ENCODE measurements at regions not wholly inside any gene's neighbourhood (a gene's known extent, or its start where the extent isn't known, plus 50 kb on each side); places are given as distances from the start of the nearest gene placed in this dataset.
"Not testable (repeated sequence)": the region's sequence is repeated elsewhere in the genome, so short reads cannot be mapped to it uniquely, and the experiment has no call there.

DNA sequence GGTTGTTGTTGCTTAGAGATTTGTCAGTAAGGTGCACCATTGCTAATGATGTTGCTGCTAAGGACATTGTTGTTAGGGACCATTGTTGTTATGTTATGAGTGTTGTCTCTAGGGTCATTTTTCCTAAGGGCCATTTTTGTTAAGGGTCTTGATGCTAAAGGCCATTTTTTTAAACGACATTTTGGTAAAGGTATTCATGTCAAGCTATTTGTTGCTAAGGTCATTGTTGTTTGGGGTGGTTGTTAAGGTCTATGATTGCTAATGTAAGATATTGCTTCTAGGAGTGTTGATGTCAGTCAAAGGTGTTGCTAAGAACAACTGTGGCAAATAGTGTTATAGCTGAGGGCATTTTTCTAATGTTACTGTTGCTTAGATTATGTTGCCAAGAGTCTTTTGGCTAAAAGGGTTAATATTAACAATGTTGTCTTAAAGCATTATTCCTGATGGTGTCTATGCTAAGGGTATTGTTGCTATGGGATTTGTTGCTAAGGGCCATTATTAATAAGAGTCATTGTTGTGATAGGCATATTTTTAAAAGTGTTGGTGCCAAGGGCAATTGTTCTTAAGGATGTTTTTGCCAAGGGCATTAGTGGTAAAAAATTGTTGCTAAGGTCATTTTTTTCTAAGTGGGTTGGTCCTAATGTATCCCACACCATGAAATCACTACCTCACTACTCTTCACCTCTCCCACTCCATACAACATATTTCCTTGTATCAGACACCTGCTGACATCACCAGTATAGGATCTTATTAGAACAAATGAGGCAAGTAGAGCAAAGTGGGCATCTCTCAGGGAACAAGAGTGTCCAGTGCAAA, 56.2 kb downstream of the SPATA31A6 start:
- not testable (repeated sequence) for DNase-seq

DNA sequence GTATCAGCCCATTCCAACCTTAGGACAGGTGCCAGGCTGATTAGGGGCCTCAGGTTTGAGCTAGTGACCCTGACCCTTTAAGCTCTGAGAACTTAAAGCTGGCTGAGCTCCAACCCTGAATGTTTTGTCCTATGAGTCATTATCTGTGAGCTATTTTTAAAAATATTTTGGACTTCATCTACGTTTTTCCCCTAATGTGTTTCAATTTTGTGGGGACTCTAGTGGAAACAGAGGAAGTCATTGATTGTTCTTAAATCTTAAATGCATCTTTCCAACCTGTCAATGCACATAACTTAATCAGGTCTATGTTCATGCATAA, 56.8 kb downstream of the SPATA31A6 start:
- DNase-seq: not testable (repeated sequence)

DNA sequence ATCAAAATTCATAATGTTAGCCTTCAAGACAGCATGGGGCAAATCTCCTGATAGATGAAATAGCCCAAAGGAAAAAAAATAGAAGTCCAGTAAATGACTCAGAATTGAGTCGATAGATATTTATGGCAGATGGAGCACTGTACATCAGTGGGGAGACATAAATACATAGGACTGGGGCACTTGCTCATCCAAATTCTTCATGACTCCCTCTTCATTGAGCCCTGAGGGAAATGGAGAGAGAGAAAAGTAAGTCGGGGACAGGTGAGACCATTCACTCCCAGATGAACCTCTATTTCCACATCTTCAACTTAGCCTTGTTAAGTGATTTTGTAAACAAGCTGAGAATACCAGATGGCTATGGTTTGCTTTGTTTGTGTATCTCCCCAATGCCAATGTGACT, 59.8 kb downstream of the SPATA31A6 start:
- DNase-seq: not testable (repeated sequence)

DNA sequence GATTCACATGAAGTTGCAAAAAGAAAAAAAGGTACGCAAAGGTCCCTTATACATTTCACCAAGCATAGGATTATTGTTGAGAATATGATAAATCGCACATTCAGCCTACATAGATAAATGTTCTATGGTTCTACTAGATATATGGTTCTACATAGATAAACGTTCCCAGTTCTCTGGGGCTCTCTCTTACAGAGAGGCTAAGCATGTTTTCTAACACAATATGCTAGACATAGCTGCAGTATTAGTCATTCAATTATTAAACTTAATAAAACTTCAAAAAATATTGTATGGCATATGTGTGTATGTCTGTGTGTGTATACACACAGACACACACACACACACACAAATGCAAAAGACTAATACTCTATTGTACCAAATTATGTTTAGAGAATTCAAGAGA, 60.4 kb downstream of the SPATA31A6 start:
- not testable (repeated sequence) for DNase-seq

DNA sequence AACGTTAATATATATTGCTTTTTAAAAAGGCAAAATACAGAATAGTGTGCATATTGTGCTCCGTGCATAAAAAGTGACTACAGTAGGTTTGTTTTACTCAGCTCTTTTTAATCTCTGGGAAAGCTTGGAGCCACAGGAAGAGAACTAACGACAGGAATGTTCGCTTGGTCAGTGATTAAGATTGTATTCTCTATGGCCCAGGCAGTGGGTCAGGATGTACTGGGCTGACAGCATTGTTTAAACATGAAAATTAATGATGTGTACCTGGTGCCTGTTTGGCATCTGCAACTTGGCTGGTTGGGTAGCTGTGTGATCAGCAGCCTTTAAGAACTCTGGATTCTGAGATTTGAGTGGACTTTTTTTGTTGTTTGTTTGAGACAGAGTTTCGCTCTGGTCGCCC, 85.3 kb downstream of the SPATA31A6 start:
- DNase-seq: not testable (repeated sequence)

DNA sequence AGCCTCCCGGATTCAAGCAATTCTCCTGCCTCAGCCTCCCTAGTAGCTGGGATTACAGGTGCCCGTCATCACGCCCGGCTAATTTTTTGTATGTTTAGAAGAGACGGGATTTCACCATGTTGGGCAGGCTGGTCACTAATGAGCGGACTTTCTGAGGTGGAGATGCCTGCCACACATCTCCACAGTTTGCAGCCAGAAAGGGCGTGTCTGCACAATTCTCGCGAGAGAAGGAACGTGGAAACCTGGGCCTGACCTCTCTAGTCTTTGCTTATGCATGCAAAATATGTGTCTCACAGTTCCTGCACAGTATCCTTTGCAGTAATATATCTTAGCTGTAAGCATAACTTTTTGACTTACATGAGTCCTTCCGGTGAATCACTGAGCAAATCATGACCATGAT, 85.7 kb downstream of the SPATA31A6 start:
- not testable (repeated sequence) for DNase-seq

DNA sequence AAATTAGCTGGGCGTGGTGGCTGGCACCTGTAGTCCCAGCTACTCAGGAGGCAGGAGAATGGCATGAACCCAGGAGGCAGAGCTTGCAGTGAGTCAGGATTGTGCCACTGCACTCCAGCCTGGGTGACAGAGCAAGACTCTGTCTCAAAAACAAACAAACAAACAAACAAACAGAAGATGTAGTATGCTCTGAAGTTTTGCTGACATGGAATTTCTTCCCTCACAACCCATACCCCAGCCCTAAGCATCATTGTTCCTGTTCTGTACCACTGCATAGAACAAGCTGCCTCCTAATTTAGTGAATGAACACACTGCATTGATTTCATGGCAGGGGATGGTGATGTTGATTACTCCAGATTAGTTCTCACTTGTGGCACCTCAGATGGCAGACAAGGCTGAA, 89.7 kb downstream of the SPATA31A6 start:
- DNase-seq: not testable (repeated sequence)

DNA sequence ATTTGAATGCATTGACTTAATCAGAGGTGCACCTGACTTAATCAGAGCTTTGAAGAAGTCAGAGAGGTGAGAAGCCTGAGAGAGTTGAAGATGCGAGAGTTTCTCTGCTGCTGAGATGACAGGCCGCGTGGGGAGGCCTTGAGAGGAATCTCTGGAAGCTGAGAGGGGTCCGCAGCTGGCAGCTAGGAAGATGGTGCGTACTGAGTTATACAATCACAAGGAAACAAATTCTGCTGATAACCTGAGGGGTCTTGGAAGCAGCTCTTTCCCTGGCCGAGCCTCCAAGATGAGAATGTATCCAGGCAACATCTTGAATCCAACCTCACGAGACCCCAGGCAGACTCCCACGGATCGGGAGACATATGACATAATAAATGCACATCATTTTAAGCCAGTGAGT, 91.7 kb downstream of the SPATA31A6 start:
- no peak for DNase-seq

DNA sequence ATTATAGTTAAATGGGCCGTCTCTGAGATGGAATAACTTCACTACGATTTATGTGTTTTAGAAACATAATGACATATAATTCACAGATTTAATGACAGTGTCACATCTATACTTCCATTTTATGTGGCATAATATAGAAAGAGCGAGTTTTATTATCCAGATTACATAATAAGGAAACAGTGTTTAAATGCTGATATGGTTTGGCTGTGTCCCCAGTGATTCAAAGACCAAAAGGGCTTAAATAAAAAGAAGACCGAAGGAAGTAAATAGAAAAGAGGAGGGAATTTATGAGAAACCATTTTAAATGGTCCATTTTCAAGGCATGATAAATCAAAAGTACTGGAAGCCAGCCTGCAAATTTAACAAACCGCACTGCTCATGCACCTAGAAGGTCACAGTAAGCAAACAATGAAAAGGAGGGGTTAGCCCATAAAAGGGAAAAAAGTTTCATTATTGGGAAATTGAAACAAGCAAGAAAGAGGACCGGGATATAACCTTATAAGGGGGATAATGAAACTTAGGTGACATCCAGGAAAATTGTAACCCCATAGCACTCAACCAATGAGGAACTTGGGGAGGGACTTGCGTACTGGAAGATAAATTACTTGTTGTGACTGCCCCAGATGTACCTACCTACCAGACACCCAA, 99.2 kb downstream of the SPATA31A6 start:
- not testable (repeated sequence) for DNase-seq

DNA sequence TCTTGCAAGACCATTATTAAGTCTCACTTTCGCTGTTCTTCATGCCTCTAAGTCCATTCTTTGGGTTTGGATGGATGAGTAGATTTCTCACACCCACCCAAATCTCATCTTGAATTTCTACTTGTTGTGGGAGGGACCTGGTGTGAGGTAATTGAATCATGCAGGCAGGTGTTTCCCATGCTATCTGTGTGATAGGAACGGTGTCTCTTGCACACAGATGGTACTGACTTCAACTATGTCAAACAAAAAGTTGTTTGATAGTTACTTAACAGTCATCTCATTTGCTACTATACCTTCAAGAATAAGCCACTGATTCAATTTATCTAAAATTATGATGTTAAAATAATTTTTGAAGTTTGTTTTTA, 99.7 kb downstream of the SPATA31A6 start:
- not testable (repeated sequence) for DNase-seq

DNA sequence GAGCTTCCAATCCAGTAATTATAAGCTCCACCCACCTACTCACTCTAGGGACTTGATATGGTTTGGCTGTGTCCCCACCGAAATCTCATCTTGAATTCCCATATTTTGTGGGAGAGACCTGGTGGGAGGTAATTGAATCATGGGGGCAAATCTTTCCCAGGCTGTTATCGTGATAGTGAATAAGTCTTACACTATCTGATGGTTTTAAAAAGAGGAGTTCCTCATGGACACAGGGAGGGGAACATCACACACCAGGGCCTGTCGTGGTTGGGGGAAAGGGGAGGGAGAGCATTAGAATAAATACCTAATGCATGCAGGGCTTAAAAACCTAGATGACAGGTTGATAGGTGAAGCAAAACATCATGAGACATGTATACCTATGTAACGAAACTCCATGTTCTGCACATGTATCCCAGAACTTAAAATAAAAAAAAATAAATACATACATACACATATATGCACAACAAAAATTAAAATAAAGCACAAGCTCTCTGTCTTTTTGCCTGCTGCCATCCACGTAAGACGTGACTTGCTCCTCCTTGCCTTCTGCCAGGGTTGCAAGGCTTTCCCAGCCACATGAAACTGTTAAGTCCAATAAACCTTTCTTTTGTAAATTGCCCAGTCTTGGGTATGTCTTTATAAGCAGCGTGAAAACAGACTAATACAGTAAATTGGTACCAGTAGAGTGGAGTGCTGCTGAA, 102.8 kb downstream of the SPATA31A6 start:
- DNase-seq: not testable (repeated sequence)

DNA sequence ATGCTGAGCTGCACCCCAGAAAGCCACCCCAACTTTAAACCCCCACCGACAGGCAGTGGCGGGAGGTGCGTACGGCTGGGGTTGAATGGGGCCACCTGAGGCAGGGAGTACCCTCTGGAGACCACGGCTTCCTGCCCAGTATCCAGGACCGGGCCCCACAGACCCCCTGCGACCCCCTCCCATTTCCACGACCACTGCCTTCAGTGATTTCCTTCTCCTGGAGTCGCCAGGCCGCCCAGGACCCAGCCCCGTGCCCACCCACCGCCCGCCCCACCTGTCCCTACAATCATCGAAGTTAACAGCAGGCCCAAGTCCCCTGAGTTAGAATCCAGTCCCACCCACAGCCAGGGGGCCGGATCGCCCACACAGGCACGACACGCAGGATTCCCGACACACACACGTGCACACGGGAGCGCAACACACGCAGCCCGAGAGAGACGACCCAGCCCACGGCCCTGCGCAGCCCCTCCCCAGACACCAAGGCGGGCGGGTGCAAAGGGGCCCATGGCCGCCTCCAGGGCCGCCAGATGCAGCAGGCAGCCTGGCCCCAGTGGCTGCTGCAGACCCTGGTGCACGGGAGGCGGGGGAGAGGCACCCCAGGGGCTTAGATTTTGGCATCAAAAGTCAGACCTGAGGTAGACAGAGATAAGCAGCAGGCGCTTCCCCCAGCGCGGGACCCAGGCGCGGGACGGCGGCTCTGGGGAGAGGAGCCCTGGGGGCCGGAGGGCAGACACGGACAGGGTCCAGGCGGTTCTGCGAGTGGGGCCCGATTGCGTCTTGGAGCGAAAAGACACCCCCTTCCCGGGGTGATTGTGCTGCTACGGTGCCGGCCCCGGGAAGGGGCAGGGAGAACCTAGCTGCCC, 104.8 kb downstream of the SPATA31A6 start:
- DNase-seq: not testable (repeated sequence)

DNA sequence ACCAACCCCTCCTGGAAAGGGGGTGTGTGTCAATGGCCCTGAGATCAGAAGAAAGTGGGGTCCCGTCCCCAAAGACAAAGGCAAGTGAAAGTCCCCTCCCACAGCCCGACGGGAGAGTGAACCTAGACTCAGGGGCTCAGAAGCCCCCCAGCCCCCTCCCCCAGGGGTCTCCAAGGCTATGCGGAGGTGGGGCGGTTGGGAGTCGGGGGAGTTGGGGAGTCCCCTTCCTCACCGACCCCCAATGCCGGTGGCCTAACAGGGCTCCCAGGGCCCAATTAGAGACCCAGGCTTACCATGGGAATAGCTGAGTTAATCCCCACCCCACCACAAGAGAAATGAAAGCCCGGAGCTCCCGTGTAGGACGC, 105.4 kb downstream of the SPATA31A6 start:
- not testable (repeated sequence) for DNase-seq

DNA sequence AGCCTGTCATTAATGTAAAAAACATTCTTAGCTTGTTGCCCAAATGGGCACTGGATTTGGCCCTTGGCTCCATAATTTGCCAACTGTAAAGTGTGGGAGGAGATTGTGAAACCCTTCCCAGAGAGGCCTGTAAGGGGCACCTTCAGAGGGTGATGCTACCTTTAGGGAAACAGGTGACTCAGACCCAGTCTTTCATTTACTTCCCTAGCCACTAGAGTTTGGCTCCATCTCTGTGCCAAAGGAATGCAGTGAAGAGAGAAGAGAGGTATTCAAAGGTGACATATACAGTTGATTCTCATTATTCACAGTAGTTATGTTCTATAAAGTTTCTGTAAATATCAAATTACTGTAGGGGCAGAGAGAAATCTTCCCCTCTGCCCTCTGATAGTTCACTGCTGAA, 116.7 kb downstream of the SPATA31A6 start:
- DNase-seq: not testable (repeated sequence)

DNA sequence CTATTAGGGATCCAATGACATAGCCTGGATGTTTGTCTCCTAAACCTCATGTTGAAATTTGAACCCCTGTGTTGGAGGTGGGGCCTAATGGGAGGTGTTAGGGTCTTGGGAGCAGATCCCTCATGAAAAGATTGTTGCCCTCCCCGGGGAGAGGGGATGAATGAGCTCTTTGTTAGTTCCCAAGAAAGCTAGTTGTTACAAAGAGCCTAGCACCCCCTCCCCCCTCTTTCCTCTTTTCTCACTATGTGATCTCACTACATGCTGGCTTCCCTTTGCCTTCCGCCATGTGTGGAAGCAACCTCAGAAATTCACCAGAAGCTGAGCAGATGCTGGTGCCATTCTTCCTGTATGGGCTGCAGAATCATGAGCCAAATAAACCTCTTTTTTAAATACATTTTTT, 123.2 kb downstream of the SPATA31A6 start:
- DNase-seq: not testable (repeated sequence)

DNA sequence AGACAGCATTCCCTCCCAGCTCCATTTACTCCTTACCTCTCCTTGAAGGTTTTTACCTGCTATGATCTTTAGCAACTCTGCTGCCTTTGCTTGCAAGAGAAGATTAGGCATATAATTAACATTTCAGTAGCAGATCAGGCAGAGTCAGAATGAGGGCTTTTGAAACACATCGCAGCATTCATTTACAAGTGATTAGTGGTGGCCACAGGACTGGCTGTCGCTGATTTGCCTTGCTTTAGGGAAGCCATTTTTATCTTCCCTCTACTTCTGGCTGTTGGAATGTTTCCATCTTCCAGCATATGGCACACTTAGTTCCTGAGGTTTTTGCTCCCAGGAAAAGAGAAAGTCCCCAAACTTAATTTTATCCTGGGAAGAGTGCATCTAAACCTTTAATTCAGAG, 124.0 kb downstream of the SPATA31A6 start:
- not testable (repeated sequence) for DNase-seq

DNA sequence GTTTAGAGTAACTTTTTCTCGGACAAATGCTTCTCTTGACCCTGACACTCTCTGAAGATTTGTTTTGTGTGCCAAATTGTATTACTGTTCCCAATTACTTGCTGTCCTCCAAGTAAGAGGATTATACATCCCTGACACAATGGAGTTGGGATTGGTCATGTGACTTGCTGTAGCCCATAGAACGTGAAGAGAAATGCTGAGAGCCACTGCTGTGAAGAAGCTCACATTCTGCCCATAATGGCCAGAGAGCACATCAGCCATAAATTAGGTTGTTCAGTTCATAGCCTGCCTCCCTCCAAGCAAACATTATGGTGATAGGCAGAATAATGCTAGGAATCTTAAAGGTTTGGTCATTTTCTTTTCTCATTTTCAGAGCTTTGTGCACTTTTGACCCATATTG, 127.5 kb downstream of the SPATA31A6 start:
- DNase-seq: not testable (repeated sequence)

DNA sequence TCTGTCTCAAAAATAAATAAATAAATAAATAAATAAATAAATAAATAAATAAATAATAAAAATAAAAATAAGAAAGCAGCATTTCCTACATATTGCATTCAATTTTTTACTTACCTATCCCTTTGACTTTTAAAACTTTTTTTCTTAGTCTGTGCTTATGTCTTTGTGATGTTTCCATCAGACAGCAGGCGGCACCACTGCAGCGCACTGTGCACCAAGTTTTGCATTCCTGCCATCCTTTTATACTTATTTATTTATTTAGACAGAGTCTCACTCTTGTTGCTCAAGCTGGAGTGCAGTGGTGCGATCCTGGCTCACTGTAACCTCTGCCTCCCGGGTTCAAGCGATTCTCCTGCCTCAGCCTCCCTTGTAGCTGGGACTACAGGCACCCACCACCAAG, 132.6 kb downstream of the SPATA31A6 start:
- DNase-seq: not testable (repeated sequence)

DNA sequence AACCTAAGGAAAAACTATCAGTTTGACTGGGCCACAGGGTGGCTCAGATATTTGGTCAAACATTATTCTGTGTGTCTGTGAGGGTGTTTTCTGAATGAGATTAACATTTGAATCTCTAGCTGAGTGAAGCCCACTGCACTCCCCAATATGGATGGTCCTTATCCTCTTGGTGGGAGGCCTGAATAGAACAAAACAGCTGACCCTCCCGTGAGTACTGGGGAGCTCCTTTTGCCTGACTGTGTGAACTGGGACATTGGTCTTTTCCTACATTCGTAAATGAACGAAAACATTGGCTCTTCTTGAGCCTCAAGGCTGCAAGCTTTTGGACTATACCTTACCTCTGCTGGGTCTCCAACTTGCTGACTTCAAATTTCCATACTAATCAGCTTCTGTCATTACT, 134.2 kb downstream of the SPATA31A6 start:
- DNase-seq: not testable (repeated sequence)

DNA sequence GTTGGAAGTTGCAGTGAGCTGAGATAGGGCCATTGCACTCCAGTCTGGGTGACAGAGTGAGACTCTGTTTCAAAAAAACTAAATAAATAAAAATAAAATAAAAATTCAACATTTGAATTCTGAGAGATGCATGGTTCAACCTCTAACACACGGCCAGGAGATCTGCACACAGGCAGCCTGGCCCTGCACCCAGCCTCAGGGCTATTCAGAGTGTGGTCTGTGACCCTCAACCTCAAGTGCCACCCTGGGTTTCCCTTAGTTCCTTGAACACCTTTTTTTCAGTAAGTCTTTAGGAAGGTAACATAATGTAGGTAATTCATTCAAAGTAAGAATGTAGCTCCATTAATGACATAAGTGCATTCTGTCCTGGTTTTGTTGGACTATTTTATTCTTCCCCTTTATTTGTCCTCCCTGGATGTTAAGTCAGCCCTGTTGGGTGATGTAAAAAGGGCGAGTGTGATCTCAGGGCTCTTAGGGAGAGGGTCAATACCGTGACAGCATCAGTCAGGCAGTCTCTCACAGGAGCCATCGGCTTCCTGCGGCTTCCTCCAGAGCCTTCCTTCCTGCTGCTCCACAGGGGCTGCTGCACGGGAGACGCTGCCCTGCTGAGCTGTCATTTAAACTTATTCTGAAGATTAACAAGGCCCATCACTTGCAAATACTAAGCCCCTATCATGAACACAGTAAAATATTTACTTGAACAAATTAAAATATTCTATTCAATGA, 139.8 kb downstream of the SPATA31A6 start:
- DNase-seq: not testable (repeated sequence)

DNA sequence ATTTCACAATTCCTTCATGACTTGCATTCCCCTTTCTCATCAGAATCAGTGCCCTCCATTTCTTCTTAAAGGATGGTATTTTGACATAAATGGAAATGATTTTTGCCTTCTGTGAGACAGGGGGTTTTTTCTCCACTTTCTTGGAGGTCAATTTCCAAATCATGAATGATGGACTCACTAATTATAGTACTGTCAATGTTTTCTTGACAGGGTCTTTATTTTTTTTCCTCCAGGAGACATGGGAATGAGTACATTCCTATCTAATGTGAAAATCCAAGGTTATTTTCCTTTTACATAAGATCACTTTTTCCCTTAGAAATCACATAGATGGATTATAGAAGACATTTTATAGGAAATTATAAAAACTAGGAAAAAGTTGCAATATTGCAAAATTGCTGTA, 141.7 kb downstream of the SPATA31A6 start:
- not testable (repeated sequence) for DNase-seq

DNA sequence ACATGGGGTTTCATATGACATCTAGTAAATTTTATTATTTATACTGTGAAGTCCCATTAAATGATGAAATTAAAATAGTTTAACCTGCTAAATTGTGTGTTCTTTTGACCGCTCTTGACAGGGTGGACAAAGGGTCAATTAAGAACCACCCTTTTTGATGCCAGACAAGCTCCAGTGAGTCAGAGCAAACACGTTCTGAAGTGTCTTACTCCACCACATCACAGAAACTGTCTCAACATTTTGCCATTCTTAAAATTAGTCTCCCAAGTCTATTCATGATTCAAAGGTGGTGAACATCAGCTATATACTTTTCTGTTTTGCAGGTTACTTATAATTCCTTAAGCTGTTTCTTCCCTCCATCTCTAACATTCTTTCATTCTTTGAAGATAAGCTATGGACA, 142.1 kb downstream of the SPATA31A6 start:
- not testable (repeated sequence) for DNase-seq
